ENCODE measurements at regions not wholly inside any gene's neighbourhood (a gene's known extent, or its start where the extent isn't known, plus 50 kb on each side); places are given as distances from the start of the nearest gene placed in this dataset.

DNA sequence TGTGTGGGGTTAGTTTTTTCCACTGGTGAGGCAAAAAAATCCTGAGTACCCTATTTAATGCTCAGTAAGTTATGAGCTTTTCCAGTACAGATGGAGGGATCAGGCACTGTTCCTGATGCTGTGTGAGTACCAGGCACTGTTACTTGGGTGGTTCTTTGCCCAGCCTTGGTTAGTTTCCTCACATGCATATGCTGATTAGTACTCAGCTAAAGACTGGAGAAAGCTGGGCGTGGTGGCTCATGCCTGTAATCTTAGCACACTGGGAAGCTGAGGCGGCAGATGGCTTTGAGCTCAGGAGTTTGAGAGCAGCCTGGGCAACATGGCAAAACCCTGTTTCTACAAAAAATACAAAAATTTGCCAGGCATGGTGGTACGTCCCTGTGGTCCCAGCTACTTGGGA, 210.3 kb upstream of the SGO1 start:
- no peaks in the 10 kb centered on the region for H3K9me3 ChIP-seq (ENCODE audit: control insufficient read depth, low read depth, low read length)
- no peak overlapping the region for H3T11ph ChIP-seq (ENCODE audit: low read length)
- no peak overlapping the region for H3K4ac ChIP-seq (ENCODE audit: low read depth, low read length)
- no peak overlapping the region for H4K91ac ChIP-seq (ENCODE audit: insufficient read length, low read depth, low read length)
- no peak overlapping the region for H3K27ac ChIP-seq (ENCODE audit: insufficient read length, low read depth, low read length)
- H3K79me1 ChIP-seq (ENCODE audit: insufficient read depth, low read depth, low read length, poor library complexity, severe bottlenecking), result no peaks in the 10 kb centered on the region
- Mint-ChIP-seq H3K9me3 (peaks cover 2 to 3% of the 10 kb centered on the region in 2 experiments; a peak in 4 of 5 replicates), H3K36me3 (ENCODE audit: insufficient read depth in 1 of 3, low read depth in 3 of 3) (peaks cover 0 to 10% (median 2%) of the 10 kb centered on the region in 3 experiments; a peak in 4 of 7 replicates), H3K4me3 (no peak overlapping the region), H3K27me3 (ENCODE audit: low read depth) (no peaks in the 10 kb centered on the region), H3K4me1 (peaks cover 11 to 14% of the 10 kb centered on the region in 2 experiments), H3K27ac (no peak overlapping the region)
- no CpG with 5 or more reads among the region's 3 CpGs for WGBS (ENCODE audit: extremely low coverage, insufficient read length, low lambda C conversion rate)
- no peak overlapping the region for H4K8ac ChIP-seq (replicated peaks; ENCODE audit: insufficient read length, low read depth, low read length)
- H4K5ac ChIP-seq (ENCODE audit: insufficient read length, low read depth, low read length), result no peak overlapping the region
- H3K23me2 ChIP-seq (ENCODE audit: insufficient read length, low read depth, low read length, poor library complexity, severe bottlenecking), result no peaks in the 10 kb centered on the region
- H2BK20ac ChIP-seq (ENCODE audit: low read depth, low read length, poor library complexity, severe bottlenecking), result no peak overlapping the region
- no peak for DNase-seq
- no peak overlapping the region for H2AFZ ChIP-seq (ENCODE audit: low read length)
- H4K20me1 ChIP-seq (ENCODE audit: control insufficient read depth, insufficient read depth, insufficient read length), result no peaks in the 10 kb centered on the region
- H2AK5ac ChIP-seq (ENCODE audit: insufficient read length, low read length), result no peak overlapping the region
- H3K14ac ChIP-seq (ENCODE audit: insufficient read depth, low read length), result no peak overlapping the region
- no peak overlapping the region for H2BK120ac ChIP-seq (ENCODE audit: low read depth, low read length, poor library complexity, severe bottlenecking)
- H3K79me2 ChIP-seq (ENCODE audit: insufficient read depth, low read length), result no peaks in the 10 kb centered on the region
- H3K4me2 ChIP-seq (ENCODE audit: insufficient read depth, insufficient read length, low read length), result no peak overlapping the region
- H3K27me3 ChIP-seq (ENCODE audit: insufficient read depth, low read length), result no peaks in the 10 kb centered on the region
- H2BK15ac ChIP-seq (ENCODE audit: low read depth, low read length), result no peak overlapping the region
- no peak overlapping the region for H2BK12ac ChIP-seq (ENCODE audit: insufficient read length, low read depth, low read length)
- H3K4me1 ChIP-seq (ENCODE audit: insufficient read depth, low read length), result no peaks in the 10 kb centered on the region
- no peak overlapping the region for H3K23ac ChIP-seq (ENCODE audit: insufficient read length, low read depth, low read length)
- no peak overlapping the region for H2BK5ac ChIP-seq (ENCODE audit: insufficient read length, low read length)
- no peak overlapping the region for H3K9ac ChIP-seq (ENCODE audit: extremely low read depth, insufficient read length, low read length)
- no peak overlapping the region for H3K18ac ChIP-seq (ENCODE audit: insufficient read length, low read depth, low read length)
- no peak overlapping the region for H3K56ac ChIP-seq (ENCODE audit: insufficient read length, low read depth, low read length)
- TF ChIP-seq, protein P1, sequence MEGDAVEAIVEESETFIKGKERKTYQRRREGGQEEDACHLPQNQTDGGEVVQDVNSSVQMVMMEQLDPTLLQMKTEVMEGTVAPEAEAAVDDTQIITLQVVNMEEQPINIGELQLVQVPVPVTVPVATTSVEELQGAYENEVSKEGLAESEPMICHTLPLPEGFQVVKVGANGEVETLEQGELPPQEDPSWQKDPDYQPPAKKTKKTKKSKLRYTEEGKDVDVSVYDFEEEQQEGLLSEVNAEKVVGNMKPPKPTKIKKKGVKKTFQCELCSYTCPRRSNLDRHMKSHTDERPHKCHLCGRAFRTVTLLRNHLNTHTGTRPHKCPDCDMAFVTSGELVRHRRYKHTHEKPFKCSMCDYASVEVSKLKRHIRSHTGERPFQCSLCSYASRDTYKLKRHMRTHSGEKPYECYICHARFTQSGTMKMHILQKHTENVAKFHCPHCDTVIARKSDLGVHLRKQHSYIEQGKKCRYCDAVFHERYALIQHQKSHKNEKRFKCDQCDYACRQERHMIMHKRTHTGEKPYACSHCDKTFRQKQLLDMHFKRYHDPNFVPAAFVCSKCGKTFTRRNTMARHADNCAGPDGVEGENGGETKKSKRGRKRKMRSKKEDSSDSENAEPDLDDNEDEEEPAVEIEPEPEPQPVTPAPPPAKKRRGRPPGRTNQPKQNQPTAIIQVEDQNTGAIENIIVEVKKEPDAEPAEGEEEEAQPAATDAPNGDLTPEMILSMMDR (conservative IDR thresholded peaks at IDR 0.05), result no peak

All from H9 (cell line).